HCT116 (cell line): ENCODE measurements at regions not wholly inside any gene's neighbourhood (a gene's known extent, or its start where the extent isn't known, plus 50 kb on each side); places are given as distances from the start of the nearest gene placed in this dataset.

Experiments used
- CEBPB ChIP-seq: IDR thresholded peaks from 2 replicates; pipeline ENCODE4 v1.6.1; 2012; ENCODE audit warnings: low read depth
- EZH2 ChIP-seq: fragments of 200-600 bp; sonication (generic); IDR thresholded peaks from 2 replicates; pipeline ENCODE4 v1.6.1; 2017; ENCODE audit warnings: antibody characterized with exemption, mixed run types
- POLR2A ChIP-seq: IDR thresholded peaks from 2 replicates; pipeline ENCODE4 v1.7.0; 2011; ENCODE audit warnings: borderline replicate concordance; ENCODE audit not compliant: insufficient read depth, insufficient read length; ENCODE audit errors: extremely low read depth
- RAD21 ChIP-seq: IDR thresholded peaks from 2 replicates; pipeline ENCODE4 v1.6.1; 2012; ENCODE audit warnings: low read depth, mild to moderate bottlenecking
- SIN3A ChIP-seq: IDR thresholded peaks from 2 replicates; pipeline ENCODE4 v1.6.1; 2012; ENCODE audit warnings: low read depth
- SRF ChIP-seq: IDR thresholded peaks from 2 replicates; pipeline ENCODE4 v1.6.1; 2012; ENCODE audit warnings: low read depth
- YY1 ChIP-seq: IDR thresholded peaks from 2 replicates; pipeline ENCODE4 v1.6.1; 2011; ENCODE audit warnings: low read length, low read depth, moderate library complexity, mild to moderate bottlenecking; ENCODE audit not compliant: insufficient replicate concordance; ENCODE audit errors: extremely low read depth
- ZNF274 ChIP-seq: fragments of 200-500 bp; sonication (Bioruptor generic); IDR thresholded peaks from 2 replicates; pipeline ENCODE4 v1.6.1; 2014; ENCODE audit warnings: mild to moderate bottlenecking, low read depth, low read length, inconsistent platforms
- TF ChIP-seq, protein P1 (sequence below), 3 experiments: fragments of 200-600 bp in 1 of 3; sonication (generic) in 1 of 3; IDR thresholded peaks in 2 of 3; conservative IDR thresholded peaks in 1 of 3; 2 replicates each; pipeline ENCODE4 v1.5.1; 2012 to 2017; ENCODE audit warnings: low read depth in 2 of 3, low read length in 2 of 3, antibody characterized with exemption in 1 of 3, borderline replicate concordance in 1 of 3, control low read depth in 1 of 3, mild to moderate bottlenecking in 1 of 3, mixed read lengths in 1 of 3, mixed run types in 1 of 3, moderate library complexity in 1 of 3; ENCODE audit not compliant: insufficient read depth in 1 of 3
- TF ChIP-seq, protein P2 (sequence below): IDR thresholded peaks from 2 replicates; pipeline ENCODE4 v1.6.1; 2012; ENCODE audit warnings: low read depth
- TF ChIP-seq, protein P3 (sequence below): IDR thresholded peaks from 2 replicates; pipeline ENCODE4 v1.6.1; 2012
- TF ChIP-seq, protein P4 (sequence below): IDR thresholded peaks from 2 replicates; pipeline ENCODE4 v1.6.1; 2011; ENCODE audit warnings: mild to moderate bottlenecking, low read length, moderate library complexity; ENCODE audit not compliant: insufficient replicate concordance; ENCODE audit errors: extremely low read depth

GRCh38 chr21:24456358-24456757 lies 1150.9 kb downstream of the MRPL39 start:
- TF ChIP-seq CEBPB (no peak), RAD21 (no peak), EZH2 (no peak), POLR2A (no peak), SRF (no peak), YY1 (no peak), ZNF274 (no peak), SIN3A (no peak)
- TF ChIP-seq, protein P1, sequence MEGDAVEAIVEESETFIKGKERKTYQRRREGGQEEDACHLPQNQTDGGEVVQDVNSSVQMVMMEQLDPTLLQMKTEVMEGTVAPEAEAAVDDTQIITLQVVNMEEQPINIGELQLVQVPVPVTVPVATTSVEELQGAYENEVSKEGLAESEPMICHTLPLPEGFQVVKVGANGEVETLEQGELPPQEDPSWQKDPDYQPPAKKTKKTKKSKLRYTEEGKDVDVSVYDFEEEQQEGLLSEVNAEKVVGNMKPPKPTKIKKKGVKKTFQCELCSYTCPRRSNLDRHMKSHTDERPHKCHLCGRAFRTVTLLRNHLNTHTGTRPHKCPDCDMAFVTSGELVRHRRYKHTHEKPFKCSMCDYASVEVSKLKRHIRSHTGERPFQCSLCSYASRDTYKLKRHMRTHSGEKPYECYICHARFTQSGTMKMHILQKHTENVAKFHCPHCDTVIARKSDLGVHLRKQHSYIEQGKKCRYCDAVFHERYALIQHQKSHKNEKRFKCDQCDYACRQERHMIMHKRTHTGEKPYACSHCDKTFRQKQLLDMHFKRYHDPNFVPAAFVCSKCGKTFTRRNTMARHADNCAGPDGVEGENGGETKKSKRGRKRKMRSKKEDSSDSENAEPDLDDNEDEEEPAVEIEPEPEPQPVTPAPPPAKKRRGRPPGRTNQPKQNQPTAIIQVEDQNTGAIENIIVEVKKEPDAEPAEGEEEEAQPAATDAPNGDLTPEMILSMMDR (IDR thresholded peaks at IDR 0.05 in 2 of 3, conservative IDR thresholded peaks at IDR 0.05 in 1 of 3; ENCODE audit: borderline replicate concordance in 1 of 3, insufficient read depth in 1 of 3, low read depth in 2 of 3, low read length in 2 of 3): no peak
- TF ChIP-seq, protein P2, sequence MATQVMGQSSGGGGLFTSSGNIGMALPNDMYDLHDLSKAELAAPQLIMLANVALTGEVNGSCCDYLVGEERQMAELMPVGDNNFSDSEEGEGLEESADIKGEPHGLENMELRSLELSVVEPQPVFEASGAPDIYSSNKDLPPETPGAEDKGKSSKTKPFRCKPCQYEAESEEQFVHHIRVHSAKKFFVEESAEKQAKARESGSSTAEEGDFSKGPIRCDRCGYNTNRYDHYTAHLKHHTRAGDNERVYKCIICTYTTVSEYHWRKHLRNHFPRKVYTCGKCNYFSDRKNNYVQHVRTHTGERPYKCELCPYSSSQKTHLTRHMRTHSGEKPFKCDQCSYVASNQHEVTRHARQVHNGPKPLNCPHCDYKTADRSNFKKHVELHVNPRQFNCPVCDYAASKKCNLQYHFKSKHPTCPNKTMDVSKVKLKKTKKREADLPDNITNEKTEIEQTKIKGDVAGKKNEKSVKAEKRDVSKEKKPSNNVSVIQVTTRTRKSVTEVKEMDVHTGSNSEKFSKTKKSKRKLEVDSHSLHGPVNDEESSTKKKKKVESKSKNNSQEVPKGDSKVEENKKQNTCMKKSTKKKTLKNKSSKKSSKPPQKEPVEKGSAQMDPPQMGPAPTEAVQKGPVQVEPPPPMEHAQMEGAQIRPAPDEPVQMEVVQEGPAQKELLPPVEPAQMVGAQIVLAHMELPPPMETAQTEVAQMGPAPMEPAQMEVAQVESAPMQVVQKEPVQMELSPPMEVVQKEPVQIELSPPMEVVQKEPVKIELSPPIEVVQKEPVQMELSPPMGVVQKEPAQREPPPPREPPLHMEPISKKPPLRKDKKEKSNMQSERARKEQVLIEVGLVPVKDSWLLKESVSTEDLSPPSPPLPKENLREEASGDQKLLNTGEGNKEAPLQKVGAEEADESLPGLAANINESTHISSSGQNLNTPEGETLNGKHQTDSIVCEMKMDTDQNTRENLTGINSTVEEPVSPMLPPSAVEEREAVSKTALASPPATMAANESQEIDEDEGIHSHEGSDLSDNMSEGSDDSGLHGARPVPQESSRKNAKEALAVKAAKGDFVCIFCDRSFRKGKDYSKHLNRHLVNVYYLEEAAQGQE: no peak
- TF ChIP-seq, protein P3, sequence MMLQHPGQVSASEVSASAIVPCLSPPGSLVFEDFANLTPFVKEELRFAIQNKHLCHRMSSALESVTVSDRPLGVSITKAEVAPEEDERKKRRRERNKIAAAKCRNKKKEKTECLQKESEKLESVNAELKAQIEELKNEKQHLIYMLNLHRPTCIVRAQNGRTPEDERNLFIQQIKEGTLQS: no peak
- TF ChIP-seq, protein P4, sequence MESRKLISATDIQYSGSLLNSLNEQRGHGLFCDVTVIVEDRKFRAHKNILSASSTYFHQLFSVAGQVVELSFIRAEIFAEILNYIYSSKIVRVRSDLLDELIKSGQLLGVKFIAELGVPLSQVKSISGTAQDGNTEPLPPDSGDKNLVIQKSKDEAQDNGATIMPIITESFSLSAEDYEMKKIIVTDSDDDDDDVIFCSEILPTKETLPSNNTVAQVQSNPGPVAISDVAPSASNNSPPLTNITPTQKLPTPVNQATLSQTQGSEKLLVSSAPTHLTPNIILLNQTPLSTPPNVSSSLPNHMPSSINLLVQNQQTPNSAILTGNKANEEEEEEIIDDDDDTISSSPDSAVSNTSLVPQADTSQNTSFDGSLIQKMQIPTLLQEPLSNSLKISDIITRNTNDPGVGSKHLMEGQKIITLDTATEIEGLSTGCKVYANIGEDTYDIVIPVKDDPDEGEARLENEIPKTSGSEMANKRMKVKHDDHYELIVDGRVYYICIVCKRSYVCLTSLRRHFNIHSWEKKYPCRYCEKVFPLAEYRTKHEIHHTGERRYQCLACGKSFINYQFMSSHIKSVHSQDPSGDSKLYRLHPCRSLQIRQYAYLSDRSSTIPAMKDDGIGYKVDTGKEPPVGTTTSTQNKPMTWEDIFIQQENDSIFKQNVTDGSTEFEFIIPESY: no peak
